Activated CD8-positive, alpha-beta memory T cell treated with anti-CD3 and anti-CD28 coated beads for 24 hours (primary cell): ENCODE measurements at regions not wholly inside any gene's neighbourhood (a gene's known extent, or its start where the extent isn't known, plus 50 kb on each side); places are given as distances from the start of the nearest gene placed in this dataset.

Experiments
- DNase-seq: peaks from one replicate; pipeline ENCODE4 v3.0.0-alpha.2; 2020

GRCh38 chr6:33862536-33862935, 58.7 kb upstream of the MLN start:
- no peak for DNase-seq

GRCh38 chr6:33861722-33862121, 57.9 kb upstream of the MLN start:
- DNase-seq, result no peak

GRCh38 chr6:33860706-33861474, 57.1 kb upstream of the MLN start:
- DNase-seq, result no peak

GRCh38 chr6:33860006-33860405, 56.2 kb upstream of the MLN start:
- DNase-seq, result no peak

- no peak for DNase-seq
Measured at GRCh38 chr6:33858804-33859505, 55.2 kb upstream of the MLN start.

- no peak for DNase-seq
Measured at GRCh38 chr6:33857932-33858475, 54.2 kb upstream of the MLN start.

- no peak for DNase-seq
Measured at GRCh38 chr6:33857093-33857931, 53.5 kb upstream of the MLN start.

GRCh38 chr6:33856655-33857054, 52.9 kb upstream of the MLN start:
- peak; percentile 84 for DNase-seq

- DNase-seq, result no peak
Measured at GRCh38 chr6:33856031-33856590, 52.3 kb upstream of the MLN start.

GRCh38 chr6:33854572-33855030, 50.8 kb upstream of the MLN start:
- DNase-seq, result no peak

GRCh38 chr6:33853736-33854135, 49.9 kb upstream of the MLN start:
- no peak for DNase-seq
